ENCODE measurements at regions not wholly inside any gene's neighbourhood (a gene's known extent, or its start where the extent isn't known, plus 50 kb on each side); places are given as distances from the start of the nearest gene placed in this dataset.
"Not testable (repeated sequence)": the region's sequence is repeated elsewhere in the genome, so short reads cannot be mapped to it uniquely, and the experiment has no call there.

DNA sequence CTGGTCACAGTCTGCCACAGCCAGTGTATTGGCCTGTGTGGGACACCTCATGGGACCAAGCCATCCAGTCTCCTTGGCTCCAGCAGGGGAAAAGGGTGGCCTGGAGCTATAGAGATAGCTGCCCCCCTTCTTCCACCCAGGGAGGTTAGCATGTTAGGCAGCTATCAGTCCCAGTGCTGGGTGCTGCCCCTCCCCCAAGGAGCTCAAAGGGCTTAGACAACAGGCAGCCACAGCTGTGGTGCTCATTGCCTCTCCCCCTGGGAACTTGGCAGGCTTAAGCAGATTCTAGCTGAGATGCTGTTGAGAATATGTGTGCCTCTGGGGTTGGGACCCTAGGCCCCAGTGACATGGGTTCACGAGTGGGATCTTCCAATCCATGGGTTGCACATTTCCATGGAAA is 226.0 kb upstream of the PTGER4 start:
- DNase-seq (ENCODE audit: low read depth in 4 of 4, low spot score in 1 of 4), result no peak

DNA sequence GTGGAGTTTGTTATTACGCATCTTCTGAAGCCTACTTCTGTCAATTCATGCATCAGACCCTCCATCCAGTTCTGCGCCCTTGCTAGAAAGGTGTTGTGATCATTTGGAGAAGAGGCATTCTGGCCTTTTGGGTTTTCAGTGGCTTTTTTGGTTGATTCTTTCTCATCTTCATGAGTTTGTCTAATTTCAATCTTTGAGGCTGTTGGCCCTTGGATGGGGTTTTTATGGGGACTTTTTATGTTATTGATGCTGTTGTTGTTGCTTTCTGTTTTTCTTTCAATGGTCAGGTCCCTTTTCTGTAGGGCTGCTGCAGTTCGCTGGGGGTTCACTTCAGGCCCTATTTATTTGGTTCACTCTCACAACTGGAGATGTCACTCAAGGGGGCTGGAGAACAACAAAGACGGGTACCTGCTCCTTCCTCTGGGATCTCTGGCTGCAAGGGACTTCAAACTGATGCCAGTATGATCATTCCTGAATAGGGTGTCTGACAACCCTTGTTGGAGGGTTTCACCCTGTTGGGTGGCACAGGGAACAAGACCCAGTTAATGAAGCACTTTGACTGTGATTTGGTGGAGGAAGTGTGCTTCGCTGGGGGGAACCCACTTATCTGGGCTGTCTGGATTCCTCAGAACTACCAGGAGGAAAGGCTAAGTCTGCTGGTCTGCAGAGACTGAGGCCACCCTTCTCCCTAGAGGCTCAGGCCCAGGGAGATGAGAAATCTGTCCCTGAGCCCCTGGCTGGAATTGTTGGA is 226.7 kb upstream of the PTGER4 start:
- DNase-seq (ENCODE audit: low read depth in 4 of 4, low spot score in 1 of 4), result no peak

DNA sequence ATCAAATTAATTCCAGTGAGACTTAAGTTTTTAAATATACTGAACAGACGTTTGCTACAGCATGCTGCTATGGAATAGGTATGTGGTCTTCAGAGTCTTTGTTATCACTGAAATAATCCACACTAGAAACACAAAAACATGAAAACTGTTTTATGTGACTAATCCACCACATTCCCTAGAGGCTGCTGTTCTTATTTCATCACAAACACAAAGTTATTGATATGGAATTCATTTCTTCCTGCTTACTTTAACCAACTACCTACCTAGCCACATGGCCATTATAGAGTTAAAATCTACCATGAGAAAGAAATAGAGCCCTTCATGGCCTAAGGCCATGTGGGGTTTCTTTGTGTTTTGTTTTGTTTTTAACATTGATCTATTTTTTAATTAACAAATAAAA is 232.3 kb upstream of the PTGER4 start:
- no peak for DNase-seq (ENCODE audit: low read depth in 4 of 4, low spot score in 1 of 4)

DNA sequence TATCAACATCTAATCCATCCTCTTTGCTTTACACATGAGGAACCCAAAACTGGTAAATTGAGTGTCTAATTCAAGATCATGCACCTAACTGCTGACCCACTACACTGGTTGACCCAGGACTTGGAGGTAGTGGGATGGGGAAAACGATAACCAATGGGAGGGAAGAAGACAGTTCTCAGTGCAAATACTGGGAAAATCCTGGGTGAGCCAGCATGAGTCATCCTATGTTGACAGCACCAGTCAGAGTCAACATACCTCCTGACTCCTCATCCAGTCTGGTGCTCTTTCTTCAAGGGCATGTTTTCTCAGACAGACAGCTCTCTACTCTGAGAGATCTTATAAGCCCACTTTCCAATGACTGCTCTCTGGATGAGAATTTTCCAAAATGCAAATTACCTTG is 232.8 kb upstream of the PTGER4 start:
- no peak for DNase-seq (ENCODE audit: low read depth in 4 of 4, low spot score in 1 of 4)

DNA sequence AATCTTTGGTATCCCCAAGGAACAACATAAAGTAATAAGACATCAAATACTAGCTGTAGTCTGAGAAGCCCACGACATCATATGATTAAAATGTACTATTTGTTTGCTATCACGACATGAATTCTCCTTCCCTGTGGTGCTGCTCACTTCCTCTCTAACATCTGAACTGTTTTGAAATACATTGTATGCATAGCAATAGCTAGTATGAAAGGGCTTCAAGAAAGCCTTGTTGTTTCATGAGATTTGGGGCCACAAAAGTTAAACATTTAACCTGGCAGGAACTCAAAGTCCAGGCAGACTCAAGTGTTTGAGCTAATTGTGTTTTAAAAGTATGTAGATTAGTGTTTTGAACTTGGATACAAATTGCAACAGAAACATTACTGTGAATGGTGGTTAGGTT is 237.4 kb upstream of the PTGER4 start:
- no peak for DNase-seq (ENCODE audit: low read depth in 4 of 4, low spot score in 1 of 4)

DNA sequence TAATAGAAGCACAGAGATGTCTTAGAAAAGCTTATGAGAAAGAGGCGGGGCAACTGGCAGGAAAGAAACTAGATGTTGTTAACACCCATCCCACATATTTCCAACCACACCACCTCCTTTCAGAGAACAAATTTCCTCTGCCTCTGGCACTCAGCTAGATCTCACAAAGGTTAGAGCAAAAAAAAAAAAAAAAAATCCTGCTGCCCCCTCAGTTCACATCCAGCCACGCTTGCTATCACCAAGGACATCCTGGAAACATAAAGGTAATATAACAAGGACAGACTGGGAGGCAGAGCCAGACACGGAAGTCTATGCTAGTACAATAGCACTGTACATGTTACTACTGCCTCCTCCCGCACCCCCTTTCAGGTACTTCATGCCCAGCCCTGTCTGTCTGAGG is 238.0 kb upstream of the PTGER4 start:
- no peak for DNase-seq (ENCODE audit: low read depth in 4 of 4, low spot score in 1 of 4)

DNA sequence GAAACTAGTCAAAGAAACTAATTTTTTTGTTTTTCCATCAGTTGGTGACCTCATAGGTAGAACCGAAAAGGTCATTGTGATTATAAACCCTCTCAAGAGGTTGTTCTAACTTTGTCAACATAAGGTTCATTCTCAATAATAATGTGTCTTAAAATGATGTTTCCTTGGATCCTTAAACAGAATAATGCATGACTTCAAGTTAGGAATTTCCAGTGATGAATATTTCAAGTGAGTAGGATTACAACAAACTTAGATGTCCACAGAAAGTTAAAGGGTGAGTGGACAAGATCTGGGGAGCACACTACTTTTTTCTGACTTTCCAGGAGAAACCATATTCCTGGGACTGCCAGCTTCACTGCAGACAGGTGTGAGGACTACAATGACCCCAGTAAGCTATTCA is 239.0 kb upstream of the PTGER4 start:
- DNase-seq (ENCODE audit: low read depth in 4 of 4, low spot score in 1 of 4), result no peak

DNA sequence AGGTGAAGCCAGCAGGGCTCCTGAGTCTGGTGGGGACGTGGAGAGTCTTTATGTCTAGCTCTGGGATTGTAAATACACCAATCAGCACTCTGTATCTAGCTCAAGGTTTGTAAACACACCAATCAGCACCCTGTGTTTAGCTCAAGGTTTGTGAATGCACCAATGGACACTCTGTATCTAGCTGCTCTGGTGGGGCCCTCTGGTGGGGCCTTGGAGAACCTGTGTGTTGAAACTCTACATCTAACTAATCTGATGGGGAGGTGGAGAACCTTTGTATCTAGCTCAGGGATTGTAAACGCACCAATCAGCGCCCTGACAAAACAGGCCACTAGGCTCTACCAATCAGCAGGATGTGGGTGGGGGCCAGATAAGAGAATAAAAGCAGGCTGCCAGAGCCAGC is 240.6 kb upstream of the PTGER4 start:
- DNase-seq (ENCODE audit: low read depth in 4 of 4, low spot score in 1 of 4), result not testable (repeated sequence)

DNA sequence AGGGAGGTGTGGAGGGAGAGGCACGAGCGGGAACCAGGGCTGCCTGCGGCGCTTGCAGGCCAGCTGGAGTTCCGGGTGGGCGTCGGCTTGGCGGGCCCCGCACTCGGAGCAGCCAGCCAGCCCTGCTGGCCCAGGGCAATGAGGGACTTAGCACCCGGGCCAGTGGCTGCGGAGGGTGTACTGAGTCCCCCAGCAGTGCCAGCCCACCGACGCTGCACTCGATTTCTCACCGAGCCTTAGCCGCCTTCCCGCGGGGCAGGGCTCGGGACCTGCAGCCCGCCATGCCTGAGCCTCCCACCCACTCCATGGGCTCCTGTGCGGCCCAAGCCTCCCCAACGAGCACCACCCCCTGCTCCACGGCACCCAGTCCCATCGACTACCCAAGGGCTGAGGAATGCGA is 241.1 kb upstream of the PTGER4 start:
- not testable (repeated sequence) for DNase-seq (ENCODE audit: low read depth in 4 of 4, low spot score in 1 of 4)

DNA sequence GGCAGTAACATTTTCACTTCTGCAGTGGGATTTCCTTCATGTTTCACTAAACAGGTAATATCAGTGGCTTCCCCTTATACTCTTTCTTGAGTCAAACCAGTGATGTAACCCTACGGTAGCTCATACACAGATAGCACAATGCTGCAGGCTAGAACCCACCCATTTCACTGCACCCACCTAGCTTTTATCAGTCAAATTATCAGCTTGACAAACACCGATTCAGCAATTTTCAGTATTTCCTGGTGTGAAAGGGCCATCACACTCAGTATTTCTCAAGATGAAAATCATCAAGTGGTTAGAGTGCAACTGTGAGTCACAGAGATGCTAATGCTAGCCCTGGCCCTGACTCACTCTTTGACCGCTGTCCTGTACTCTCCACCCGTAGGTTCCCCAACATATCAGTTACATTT is 242.3 kb upstream of the PTGER4 start:
- DNase-seq (ENCODE audit: low read depth in 4 of 4, low spot score in 1 of 4), result peak in 1 of 4 experiments; percentile 37

DNA sequence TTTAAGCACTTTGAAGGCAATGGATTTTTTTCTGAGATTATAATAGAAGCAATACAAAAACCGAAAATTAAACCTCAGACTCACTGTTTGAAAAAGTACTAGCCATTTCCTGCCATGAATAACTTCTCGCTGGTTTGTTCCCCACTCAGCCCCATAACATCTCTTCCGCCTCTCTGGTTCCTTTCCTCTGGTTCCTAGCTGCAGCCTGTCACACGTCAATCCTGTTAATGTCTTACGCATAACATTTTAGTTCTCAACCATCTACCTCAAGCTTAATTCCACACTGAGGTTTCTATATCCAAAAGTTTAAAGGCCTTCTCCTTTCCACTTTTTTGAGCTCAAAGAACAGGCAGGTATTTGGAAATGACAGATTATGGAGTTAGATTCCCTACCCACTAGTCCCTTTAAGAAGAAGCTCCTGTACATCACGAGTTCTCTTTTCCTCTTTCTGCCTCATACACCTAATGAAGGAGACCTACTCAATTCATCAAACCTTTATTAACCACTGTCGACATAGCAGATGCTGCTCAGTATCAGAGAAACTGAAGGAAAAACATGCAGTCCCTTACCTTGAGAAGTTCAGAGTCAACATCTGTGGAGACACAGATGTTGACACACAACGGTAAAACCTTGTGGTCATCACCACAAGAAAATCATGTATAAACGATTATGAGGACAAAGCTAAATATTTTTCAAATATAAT is 243.0 kb upstream of the PTGER4 start:
- no peak for DNase-seq (ENCODE audit: low read depth in 4 of 4, low spot score in 1 of 4)

DNA sequence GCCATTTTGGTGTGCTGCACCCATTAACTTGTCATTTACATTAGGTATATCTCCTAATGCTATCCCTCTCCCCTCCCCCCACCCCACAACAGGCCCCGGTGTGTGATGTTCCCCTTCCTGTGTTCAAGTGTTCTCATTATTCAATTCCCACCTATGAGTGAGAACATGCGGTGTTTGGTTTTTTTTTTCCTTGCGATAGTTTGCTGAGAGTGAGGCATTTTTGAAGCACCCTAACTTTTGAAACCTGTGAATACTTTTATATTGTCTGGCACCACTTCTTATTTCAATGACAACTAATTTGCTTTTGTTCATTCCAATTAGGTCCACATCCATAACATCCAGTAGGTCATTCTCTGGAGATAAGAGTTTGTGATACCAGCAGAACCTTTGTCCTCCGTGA is 244.0 kb upstream of the PTGER4 start:
- DNase-seq (ENCODE audit: low read depth in 4 of 4, low spot score in 1 of 4), result not testable (repeated sequence)

DNA sequence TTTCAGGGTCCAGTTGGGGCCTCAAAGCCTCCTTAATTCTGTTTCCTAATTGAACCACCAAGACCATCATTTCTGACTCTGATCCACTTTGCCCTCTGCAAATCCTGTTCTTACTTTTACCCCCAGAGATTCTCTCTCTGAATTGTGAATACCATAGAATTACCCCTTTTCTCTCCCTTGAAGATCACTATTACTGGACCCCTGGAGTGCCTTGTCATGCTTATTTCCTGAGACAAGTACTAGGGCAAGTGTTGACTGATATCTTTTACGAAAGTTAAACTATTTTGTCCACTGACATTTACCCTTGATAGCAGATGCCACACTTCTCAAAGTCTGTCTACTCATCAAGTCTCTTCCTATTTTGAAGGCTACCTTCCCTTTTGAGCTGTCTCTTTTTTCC is 246.9 kb upstream of the PTGER4 start:
- no peak for DNase-seq (ENCODE audit: low read depth in 4 of 4, low spot score in 1 of 4)

DNA sequence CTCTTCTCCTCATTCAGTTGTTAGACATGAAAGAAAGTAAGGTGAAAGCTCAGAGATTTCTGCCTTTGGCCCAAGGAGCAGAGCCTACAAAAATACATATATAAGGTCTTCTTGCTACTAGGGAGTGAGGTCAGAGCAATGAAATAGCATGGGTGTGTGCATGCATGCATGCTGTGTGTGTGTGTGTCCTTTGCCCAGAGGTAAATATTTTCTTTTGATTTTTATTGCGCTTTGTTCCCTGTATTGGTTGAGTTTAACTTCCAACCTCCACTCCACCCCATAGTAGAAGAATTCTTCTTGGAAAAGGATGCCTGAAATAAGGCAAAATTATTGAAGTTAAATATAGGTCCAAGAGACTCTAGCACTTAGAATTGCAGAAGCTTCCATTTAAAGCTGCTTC is 248.0 kb upstream of the PTGER4 start:
- DNase-seq (ENCODE audit: low read depth in 4 of 4, low spot score in 1 of 4), result no peak

DNA sequence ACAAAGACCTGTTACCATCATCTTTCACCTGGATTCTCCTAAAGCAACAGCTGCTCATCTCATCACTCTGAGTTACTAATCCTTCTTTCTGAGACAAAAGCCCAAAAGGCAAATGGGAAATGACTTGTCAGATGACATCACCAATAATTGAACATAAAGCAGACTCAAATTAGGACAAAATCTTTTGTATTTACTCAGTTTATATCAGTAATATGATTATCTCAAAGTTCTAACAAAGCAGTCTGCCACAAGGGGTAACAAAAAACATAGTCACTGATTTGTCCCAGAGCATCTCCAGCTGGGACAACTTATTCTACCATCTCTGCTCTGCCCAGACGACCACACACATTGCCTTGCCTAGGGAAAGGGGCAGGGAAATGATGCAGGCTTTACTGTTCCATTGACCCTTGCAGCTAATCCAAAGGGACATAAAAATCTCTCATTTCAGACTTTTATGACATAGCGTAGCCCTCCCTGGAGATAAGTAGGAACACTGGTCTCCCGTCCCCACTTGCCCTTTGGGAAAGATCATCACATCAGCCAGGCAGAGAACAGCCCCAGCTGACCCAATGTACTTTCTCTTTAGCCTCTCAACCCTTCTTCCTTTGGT is 249.5 kb upstream of the PTGER4 start:
- DNase-seq (ENCODE audit: low read depth in 4 of 4, low spot score in 1 of 4), result no peak

DNA sequence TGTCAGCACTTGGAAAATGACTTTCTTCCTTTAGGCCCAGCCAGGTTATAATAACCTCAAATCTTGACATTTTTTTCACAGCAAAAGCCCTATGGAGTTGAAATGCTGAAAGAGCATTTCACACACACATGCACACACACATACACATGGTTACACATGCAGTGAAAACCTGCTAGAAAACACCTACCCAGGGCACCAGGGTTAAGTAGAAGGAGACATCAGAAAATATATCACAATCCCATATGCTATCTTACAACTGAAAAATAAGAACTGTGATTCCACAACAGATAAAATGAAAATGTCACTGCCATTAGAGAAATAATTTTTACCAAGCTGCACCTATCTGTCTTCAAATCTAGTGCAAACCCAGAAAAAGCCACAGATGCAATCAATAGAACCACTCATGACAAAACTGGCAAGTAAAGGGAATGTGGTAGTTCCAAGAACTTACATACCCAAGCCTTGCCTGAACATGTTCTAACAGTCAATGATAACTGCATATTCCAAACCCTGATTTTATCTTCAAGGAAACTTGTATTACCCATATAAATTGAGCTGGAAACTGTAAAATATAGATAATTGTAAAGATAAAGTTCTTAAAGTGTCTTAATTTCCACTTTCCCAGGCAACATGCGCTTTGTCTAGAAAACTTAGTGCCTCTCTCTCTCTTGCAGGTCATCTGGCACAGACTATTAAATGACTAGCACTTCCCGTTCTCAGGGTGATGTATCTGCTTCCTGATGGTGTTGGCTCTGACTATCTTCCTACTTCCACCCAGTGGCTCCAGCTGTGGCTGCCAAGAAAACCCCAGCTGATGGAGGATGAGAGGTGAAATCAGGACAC is 250.2 kb upstream of the PTGER4 start:
- DNase-seq (ENCODE audit: low read depth in 4 of 4, low spot score in 1 of 4), result no peak

DNA sequence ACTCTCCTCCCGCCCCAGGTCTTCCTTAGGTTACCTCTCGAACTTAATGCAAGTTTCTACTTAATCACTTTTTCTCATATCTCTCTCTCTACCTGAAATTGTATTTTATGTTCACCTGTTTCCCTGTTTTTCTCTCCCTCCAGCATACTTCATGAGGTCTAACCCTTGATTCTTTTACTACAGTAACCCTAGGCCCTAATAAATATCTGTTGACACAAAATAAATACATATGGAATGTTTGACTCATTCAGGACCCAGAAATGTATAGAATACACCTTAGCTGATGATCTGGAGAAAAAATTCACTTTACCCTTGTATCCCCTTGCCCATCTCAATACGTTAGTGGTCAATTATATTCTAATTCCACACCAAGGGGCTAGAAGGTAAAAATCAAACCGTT is 250.9 kb upstream of the PTGER4 start:
- DNase-seq (ENCODE audit: low read depth in 4 of 4, low spot score in 1 of 4), result no peak

DNA sequence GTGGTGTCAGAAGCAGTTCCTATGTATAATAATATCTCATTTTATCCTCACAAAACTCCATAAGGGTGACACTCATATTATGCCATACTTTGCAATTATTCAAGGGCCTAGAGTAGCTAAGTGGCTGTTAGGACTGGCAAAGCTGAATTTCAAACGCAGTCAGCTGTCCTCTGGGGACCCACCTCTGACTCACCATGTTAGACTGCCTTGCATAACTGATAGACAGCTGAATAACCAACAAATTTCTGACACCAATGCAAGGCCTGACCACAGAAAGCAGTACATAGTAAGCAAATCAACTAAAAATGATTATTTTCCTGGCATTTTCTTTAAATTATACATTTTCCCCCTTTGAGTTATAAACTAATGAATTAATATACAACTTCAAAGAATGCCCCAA is 251.6 kb upstream of the PTGER4 start:
- DNase-seq (ENCODE audit: low read depth in 4 of 4, low spot score in 1 of 4), result no peak

DNA sequence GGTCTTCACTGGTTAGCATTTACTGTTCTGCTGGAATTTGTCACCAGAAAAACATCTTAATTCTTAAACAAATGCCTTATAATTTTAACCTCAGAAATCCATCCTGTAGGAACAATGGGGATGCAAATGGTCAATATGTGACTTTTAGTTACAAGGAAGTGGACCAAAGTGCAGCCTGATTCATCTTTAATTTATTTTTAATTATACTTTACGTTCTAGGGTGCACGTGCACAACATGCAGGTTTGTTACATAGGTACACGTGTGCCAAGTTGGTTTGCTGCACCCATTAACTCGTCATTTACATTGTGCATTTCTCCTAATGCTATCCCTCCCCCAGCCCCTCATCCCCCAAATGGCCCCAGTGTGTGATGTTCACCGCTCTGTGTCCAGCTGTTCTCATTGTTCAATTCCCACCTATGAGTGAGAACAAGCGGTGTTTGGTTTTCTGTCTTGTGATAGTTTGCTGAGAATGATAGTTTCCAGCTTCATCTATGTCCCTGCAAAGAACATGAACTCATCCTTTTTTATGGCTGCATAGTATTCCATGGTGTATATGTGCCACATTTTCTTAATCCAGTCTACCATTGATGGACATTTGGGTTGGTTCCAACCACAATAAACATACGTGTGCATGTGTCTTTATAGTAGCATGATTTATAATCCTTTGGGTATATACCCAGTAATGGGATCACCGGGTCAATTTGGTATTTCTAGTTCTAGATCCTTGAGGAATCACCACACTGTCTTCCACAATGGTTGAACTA is 262.5 kb upstream of the PTGER4 start:
- not testable (repeated sequence) for DNase-seq (ENCODE audit: low read depth in 4 of 4, low spot score in 1 of 4)

DNA sequence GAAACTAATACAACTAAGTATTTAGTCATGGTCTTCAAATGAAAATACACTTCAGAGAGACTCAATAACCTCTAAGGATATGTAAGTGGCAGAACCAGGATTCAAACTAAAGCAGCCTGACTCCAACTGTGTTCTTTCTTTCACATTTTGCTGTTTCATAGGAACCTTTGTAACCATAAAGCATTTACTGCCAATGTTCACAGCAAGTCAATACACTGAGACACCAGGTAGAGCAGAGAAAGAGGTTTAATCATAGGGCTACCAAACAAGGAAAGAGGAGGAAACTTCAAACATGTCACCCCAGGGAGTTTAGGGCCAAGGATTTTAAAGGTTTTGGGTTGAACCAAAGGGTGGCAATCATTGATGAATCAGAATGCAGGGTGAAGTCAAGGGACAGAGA is 263.1 kb upstream of the PTGER4 start:
- DNase-seq (ENCODE audit: low read depth in 4 of 4, low spot score in 1 of 4), result no peak

DNA sequence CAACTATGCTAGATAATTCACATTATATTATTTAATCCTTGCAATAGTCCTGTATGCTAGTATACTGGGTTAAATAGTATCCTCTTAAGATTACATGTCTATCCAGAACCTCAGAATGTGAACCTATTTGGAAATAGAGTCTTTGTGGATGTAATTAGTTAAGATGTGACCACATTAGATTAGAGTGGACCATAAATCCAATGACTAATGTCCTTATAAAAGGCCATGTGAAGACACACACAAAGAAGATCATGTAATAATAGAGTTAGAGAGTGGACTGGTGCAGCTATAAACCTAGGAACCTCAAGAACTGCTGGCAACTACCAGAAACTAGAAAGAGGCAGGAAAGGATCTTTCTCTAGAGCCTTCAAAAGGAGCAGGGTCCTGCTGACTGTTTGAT is 263.6 kb upstream of the PTGER4 start:
- DNase-seq (ENCODE audit: low read depth in 4 of 4, low spot score in 1 of 4), result no peak
